Endothelial cell of umbilical vein (primary cell): ENCODE measurements at regions not wholly inside any gene's neighbourhood (a gene's known extent, or its start where the extent isn't known, plus 50 kb on each side); places are given as distances from the start of the nearest gene placed in this dataset.

ENCODE experiments used
- BruUV-seq: library from RNA; stranded (reverse); fragments of 400-500 nt; replicated peaks from 2 replicates; lab custom pipeline; 2021; lab: Mats Ljungman, UMichigan
- CTCF ChIA-PET: fragments of 300-600, 350-600 bp; sonication (Branson Sonifier 250); formaldehyde crosslinking; loops from one replicate; lab custom pipeline; 2021; ENCODE audit warnings: antibody characterized with exemption, inconsistent platforms; lab: Charles Lee
- POLR2A ChIA-PET: fragments of 300-600, 350-600 bp; sonication (Branson Sonifier 250); formaldehyde crosslinking; loops from one replicate; lab custom pipeline; 2021; ENCODE audit warnings: antibody characterized with exemption, inconsistent platforms; lab: Charles Lee
- DNase-seq: peaks from one replicate; pipeline ENCODE4 v3.0.0-alpha.2; 2011; ENCODE audit warnings: low read depth, low spot score
- FAIRE-seq: peaks from 2 replicates; lab custom pipeline; 2011; peaks lifted over from hg19 to GRCh38; lab: Jason Lieb, UNC
- H2AFZ ChIP-seq: 2 replicates; pipeline ENCODE4 v1.6.0; 2012; ENCODE audit warnings: low read depth, low read length, control low read depth, inconsistent platforms
- H3K27ac ChIP-seq: 2 replicates; pipeline ENCODE4 v1.5.1; 2011; ENCODE audit warnings: low read depth, mild to moderate bottlenecking, control low read depth, low read length, moderate library complexity; ENCODE audit not compliant: insufficient read depth
- H3K27me3 ChIP-seq, 2 experiments: 2 replicates each; pipeline versions ENCODE4 v1.6.0 to v1.6.1; 2011; ENCODE audit warnings: low read length in 2 of 2, mixed read lengths in 1 of 2; ENCODE audit not compliant: control insufficient read depth in 2 of 2, insufficient read depth in 2 of 2
- H3K36me3 ChIP-seq, 2 experiments: 2 replicates in 1 of 2; 3 replicates in 1 of 2; pipeline ENCODE4 v1.5.1; 2011; ENCODE audit warnings: low read length in 2 of 2, mild to moderate bottlenecking in 1 of 2, moderate library complexity in 1 of 2; ENCODE audit not compliant: control insufficient read depth in 2 of 2, insufficient read depth in 2 of 2; ENCODE audit errors: extremely low read depth in 1 of 2
- H3K4me1 ChIP-seq: 3 replicates; pipeline ENCODE4 v1.5.1; 2011; ENCODE audit warnings: mild to moderate bottlenecking, low read length; ENCODE audit not compliant: control insufficient read depth, insufficient read depth; ENCODE audit errors: extremely low read depth
- H3K4me2 ChIP-seq: 2 replicates; pipeline ENCODE4 v1.6.1; 2011; ENCODE audit warnings: low read length, control low read depth, mixed read lengths; ENCODE audit not compliant: insufficient read depth
- H3K4me3 ChIP-seq, 3 experiments: fragments of 200-600 bp in 1 of 3; sonication (generic), shearing (Covaris generic) in 1 of 3; replicated peaks in 1 of 3; 2 replicates each; pipeline ENCODE4 v1.5.1; 2011 to 2016; ENCODE audit warnings: control low read depth in 3 of 3, low read length in 3 of 3, mild to moderate bottlenecking in 2 of 3, inconsistent platforms in 1 of 3, low read depth in 1 of 3, moderate library complexity in 1 of 3; ENCODE audit not compliant: insufficient read depth in 1 of 3
- H3K79me2 ChIP-seq: 2 replicates; pipeline ENCODE4 v1.6.0; 2012; ENCODE audit warnings: low read length, inconsistent platforms; ENCODE audit not compliant: control insufficient read depth, insufficient read depth
- H3K9ac ChIP-seq: replicated peaks from 2 replicates; pipeline ENCODE3; 2011; ENCODE audit warnings: low read length, control low read depth; ENCODE audit not compliant: insufficient read depth; ENCODE audit errors: extremely low read depth
- H3K9me1 ChIP-seq: replicated peaks from 3 replicates; pipeline ENCODE4 v1.6.0; 2011; ENCODE audit warnings: mild to moderate bottlenecking, low read length; ENCODE audit not compliant: control insufficient read depth, insufficient read depth; ENCODE audit errors: extremely low read depth
- H3K9me3 ChIP-seq: replicated peaks from 2 replicates; pipeline ENCODE4 v1.5.1; 2012; ENCODE audit warnings: low read length, inconsistent platforms; ENCODE audit not compliant: control insufficient read depth, insufficient read depth
- H4K20me1 ChIP-seq: replicated peaks from 2 replicates; pipeline ENCODE3; 2011; ENCODE audit warnings: mild to moderate bottlenecking, low read length; ENCODE audit not compliant: control insufficient read depth, insufficient read depth; ENCODE audit errors: extremely low read depth
- EZH2 ChIP-seq: IDR thresholded peaks from 2 replicates; pipeline ENCODE4 v1.6.1; 2012; ENCODE audit warnings: borderline replicate concordance, low read depth, mild to moderate bottlenecking, moderate library complexity, low read length, inconsistent platforms; ENCODE audit not compliant: severe bottlenecking
- FOS ChIP-seq: IDR thresholded peaks from 2 replicates; pipeline ENCODE4 v1.6.1; 2011; ENCODE audit warnings: mild to moderate bottlenecking, low read length, moderate library complexity, borderline replicate concordance; ENCODE audit not compliant: insufficient read depth
- GATA2 ChIP-seq: IDR thresholded peaks from 2 replicates; pipeline ENCODE4 v1.7.0; 2011; ENCODE audit warnings: low read depth, mild to moderate bottlenecking, moderate library complexity, mixed read lengths, low read length; ENCODE audit not compliant: insufficient read length, insufficient read depth
- JUN ChIP-seq: IDR thresholded peaks from 2 replicates; pipeline ENCODE4 v1.6.1; 2011; ENCODE audit warnings: borderline replicate concordance, low read depth; ENCODE audit not compliant: insufficient read length, insufficient read depth
- MYC ChIP-seq: IDR thresholded peaks from one replicate; pipeline ENCODE4 v1.6.1; 2011; ENCODE audit warnings: mild to moderate bottlenecking, low read depth, low read length
- POLR2A ChIP-seq: IDR thresholded peaks from 2 replicates; pipeline ENCODE4 v1.6.1; 2012; ENCODE audit warnings: low read depth, mild to moderate bottlenecking, control low read depth, low read length
- POLR2AphosphoS5 ChIP-seq: IDR thresholded peaks from 2 replicates; pipeline ENCODE4 v1.6.1; 2012; ENCODE audit warnings: low read depth, mild to moderate bottlenecking, control low read depth, low read length, moderate library complexity; ENCODE audit not compliant: insufficient read depth
- dilution Hi-C: fragments of 300-500 bp; cut with MboI; formaldehyde crosslinking; loops from one replicate; pipeline ENCODE4 v1.15.0; 2019; ENCODE audit warnings: low sequenced_read_pairs; ENCODE audit not compliant: extremely low pct_ligation_motif_present
- intact Hi-C: fragments of 100-400 bp; cut with micrococcal nuclease; formaldehyde crosslinking; loops from one replicate; pipeline ENCODE4 v1.10.0; 2022
- TF ChIP-seq, protein P1 (sequence below), 2 donors: IDR thresholded peaks; 1 replicate in 1 of 2; 2 replicates in 1 of 2; pipeline ENCODE4 v1.5.1; 2011; ENCODE audit warnings: low read length in 2 of 2, mild to moderate bottlenecking in 2 of 2, moderate library complexity in 2 of 2, control low read depth in 1 of 2, inconsistent platforms in 1 of 2, low read depth in 1 of 2; ENCODE audit not compliant: insufficient read depth in 1 of 2; ENCODE audit errors: extremely low read depth in 1 of 2
- TF ChIP-seq, protein P2 (sequence below): IDR thresholded peaks from 2 replicates; pipeline ENCODE4 v1.6.1; 2011; ENCODE audit not compliant: insufficient read depth, insufficient read length

DNA sequence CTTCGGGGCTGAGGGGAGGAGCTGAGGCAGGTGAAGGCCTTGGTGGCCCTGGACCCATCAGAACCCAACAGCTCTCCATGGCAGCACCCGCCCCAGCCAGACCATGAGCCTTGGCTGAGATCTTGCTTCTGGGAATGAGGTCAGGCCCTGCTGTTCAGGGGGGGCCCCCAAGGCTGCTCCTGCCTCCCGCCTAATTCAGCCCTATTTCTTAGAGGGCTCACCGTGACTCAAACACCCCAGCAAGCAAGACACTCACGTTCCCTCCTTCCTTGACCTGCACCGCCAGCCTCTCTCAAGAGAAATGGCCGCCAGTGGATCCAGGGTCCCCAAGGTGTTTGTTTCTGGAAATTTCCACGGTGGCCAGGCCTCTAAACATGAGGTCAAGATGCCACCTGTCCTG, 61.4 kb upstream of the PPP1R26 start:
- ChIA-PET POLR2A (no interaction called here), CTCF (no interaction called here)
- no peak overlapping the region for H2AFZ ChIP-seq
- no peaks in the 10 kb centered on the region for H3K36me3 ChIP-seq
- intact Hi-C loops (no loop called here), dilution Hi-C loops (no loop called here)
- DNase-seq (no peak), FAIRE-seq (no peak)
- no peak overlapping the region for H3K4me3 ChIP-seq
- no peaks in the 10 kb centered on the region for H3K79me2 ChIP-seq
- TF ChIP-seq POLR2A (no peak), POLR2AphosphoS5 (no peak), GATA2 (no peak), FOS (no peak), EZH2 (no peak), MYC (no peak), JUN (no peak)
- TF ChIP-seq, protein P1, sequence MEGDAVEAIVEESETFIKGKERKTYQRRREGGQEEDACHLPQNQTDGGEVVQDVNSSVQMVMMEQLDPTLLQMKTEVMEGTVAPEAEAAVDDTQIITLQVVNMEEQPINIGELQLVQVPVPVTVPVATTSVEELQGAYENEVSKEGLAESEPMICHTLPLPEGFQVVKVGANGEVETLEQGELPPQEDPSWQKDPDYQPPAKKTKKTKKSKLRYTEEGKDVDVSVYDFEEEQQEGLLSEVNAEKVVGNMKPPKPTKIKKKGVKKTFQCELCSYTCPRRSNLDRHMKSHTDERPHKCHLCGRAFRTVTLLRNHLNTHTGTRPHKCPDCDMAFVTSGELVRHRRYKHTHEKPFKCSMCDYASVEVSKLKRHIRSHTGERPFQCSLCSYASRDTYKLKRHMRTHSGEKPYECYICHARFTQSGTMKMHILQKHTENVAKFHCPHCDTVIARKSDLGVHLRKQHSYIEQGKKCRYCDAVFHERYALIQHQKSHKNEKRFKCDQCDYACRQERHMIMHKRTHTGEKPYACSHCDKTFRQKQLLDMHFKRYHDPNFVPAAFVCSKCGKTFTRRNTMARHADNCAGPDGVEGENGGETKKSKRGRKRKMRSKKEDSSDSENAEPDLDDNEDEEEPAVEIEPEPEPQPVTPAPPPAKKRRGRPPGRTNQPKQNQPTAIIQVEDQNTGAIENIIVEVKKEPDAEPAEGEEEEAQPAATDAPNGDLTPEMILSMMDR (IDR thresholded peaks at IDR 0.05; ENCODE audit: extremely low read depth in 1 of 2, insufficient read depth in 1 of 2, low read depth in 1 of 2, low read length in 2 of 2), result no peak
- TF ChIP-seq, protein P2, sequence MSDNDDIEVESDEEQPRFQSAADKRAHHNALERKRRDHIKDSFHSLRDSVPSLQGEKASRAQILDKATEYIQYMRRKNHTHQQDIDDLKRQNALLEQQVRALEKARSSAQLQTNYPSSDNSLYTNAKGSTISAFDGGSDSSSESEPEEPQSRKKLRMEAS, result no peak
- no peaks in the 10 kb centered on the region for H3K9me3 ChIP-seq
- no peaks in the 10 kb centered on the region for H3K4me1 ChIP-seq
- no peak overlapping the region for H3K9ac ChIP-seq
- no peaks in the 10 kb centered on the region for H3K27me3 ChIP-seq
- no peak overlapping the region for H3K4me2 ChIP-seq
- H4K20me1 ChIP-seq, result no peaks in the 10 kb centered on the region
- no peak overlapping the region for H3K27ac ChIP-seq
- no peaks in the 10 kb centered on the region for H3K9me1 ChIP-seq
- BruUV-seq, result no TSS peak
